ENCODE measurements at regions not wholly inside any gene's neighbourhood (a gene's known extent, or its start where the extent isn't known, plus 50 kb on each side); places are given as distances from the start of the nearest gene placed in this dataset.
A peak's percentile ranks its signal among the peaks of the same experiment; 100 is the strongest.

GRCh38 chr9:13487498-13487897 is 208.0 kb upstream of the MPDZ start:
- DNase-seq (ENCODE audit: low read depth) = no peak

GRCh38 chr9:13487071-13487470 is 207.6 kb upstream of the MPDZ start:
- DNase-seq (ENCODE audit: low read depth) = no peak

- DNase-seq (ENCODE audit: low read depth) = peak; percentile 30
Measured at GRCh38 chr9:13485068-13485596, 205.6 kb upstream of the MPDZ start.

DNA sequence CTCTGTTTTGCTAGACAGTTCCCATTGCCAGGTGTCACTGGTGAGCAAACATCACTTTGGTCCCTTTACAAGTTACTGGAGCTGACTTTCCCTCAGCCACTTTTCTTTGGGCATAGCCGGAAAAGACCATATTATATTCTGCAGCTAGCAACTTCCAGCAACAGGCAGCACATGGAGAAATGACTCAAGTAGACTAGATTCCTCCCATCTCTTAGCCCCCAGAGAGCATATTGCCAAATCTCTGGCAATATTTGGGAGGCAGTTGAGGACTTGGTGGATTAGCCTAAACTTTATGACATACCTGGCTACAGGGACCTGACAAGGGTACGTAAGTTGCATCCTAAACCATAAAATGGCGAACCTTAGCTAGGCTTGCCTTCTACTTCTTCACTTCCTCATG is 204.7 kb upstream of the MPDZ start:
- DNase-seq (ENCODE audit: low read depth) = no peak

- no peak for DNase-seq (ENCODE audit: low read depth)
Measured at GRCh38 chr9:13481274-13481673, 201.8 kb upstream of the MPDZ start.

GRCh38 chr9:13480693-13481092 is 201.2 kb upstream of the MPDZ start:
- DNase-seq (ENCODE audit: low read depth) = no peak

DNA sequence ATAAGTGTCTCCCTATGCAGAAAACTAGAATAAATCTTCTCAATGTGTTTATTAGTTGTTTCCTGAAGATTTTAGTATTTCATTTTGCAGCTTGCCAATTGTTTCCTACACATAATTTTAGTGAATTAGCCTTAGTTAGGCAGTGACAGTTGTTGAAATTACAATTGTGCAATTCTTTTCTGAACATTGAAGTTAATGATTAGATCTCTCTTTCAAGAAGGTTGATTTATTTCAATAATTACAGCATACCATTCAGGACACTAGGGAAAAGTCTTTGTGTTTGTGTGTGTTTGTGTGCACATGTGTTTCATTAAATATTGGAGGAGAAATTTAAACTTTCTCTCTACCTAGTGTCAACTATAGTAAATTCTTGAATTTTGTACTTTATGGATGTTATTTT is 199.6 kb upstream of the MPDZ start:
- no peak for DNase-seq (ENCODE audit: low read depth)

GRCh38 chr9:13478639-13479038 is 199.1 kb upstream of the MPDZ start:
- no peak for DNase-seq (ENCODE audit: low read depth)

- DNase-seq (ENCODE audit: low read depth) = no peak
Measured at GRCh38 chr9:13478160-13478559, 198.7 kb upstream of the MPDZ start.

DNA sequence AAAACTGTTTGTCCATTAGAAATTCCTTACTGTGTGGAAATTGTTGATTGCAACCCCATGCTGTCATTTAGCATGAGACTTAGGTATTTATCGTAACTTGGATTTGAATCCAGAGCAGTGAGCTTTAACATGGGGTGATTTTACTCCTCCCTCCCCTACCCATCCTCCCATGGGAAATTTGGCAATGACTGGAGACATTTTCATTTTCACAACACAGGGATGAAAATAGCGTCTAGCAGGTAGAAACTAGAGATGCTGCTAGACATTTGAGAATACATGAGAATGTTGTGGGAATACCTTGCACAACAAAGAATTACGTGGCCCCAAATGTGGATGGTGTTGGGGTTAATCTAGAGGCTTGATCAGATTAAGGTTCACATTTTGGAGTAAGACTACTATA is 191.3 kb upstream of the MPDZ start:
- DNase-seq (ENCODE audit: low read depth) = no peak

GRCh38 chr9:13467157-13467556 is 187.7 kb upstream of the MPDZ start:
- no peak for DNase-seq (ENCODE audit: low read depth)

DNA sequence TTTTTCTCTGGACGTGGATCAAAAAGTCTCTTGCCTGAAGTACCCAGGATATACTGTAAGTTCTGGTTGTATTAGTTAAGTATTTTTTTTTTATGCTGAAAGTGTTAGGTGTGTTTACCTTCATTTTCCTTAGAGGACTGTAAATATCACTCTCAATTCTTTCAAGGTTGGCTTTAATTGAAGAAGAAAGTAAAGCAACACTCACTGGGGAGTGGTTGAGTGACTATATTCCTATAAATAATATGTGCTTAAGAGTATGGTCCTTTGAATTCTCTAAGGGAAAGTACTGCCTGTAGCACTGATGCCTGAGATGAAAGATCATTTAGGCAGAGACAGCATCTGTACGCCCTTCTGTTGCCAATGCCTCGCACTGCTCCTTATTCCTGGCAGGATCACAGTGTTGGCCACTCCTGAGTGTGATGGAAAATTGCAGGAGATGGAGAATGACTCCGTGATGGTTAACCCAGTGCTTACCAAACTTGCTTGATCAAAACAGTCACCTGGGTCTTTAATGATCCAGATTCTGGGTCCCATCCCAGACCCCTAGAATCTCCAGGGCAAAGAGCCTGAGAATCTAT is 182.0 kb upstream of the MPDZ start:
- no peak for DNase-seq (ENCODE audit: low read depth)

DNA sequence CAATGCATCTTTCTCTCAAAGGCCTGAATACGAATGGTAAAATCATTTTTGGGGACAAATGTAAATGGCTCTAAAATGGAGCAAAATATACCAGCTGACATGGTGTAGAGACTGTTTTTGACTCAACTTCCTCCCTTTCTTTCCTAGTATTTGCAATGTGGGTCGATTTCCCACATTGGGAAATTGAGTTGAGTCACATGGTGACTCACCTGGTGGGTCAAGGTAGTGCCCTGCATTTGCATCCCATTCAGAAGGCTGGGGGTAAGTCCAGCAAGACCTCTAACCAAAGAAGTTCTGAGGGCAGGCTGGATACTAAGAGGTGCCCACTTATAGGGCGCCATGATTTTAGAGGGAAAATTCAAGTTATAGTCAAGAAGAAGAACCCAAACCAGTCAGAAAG is 179.6 kb upstream of the MPDZ start:
- no peak for DNase-seq (ENCODE audit: low read depth)

GRCh38 chr9:13457795-13458194 is 178.3 kb upstream of the MPDZ start:
- DNase-seq (ENCODE audit: low read depth) = no peak

GRCh38 chr9:13450723-13451122 is 171.2 kb upstream of the MPDZ start:
- no peak for DNase-seq (ENCODE audit: low read depth)

DNA sequence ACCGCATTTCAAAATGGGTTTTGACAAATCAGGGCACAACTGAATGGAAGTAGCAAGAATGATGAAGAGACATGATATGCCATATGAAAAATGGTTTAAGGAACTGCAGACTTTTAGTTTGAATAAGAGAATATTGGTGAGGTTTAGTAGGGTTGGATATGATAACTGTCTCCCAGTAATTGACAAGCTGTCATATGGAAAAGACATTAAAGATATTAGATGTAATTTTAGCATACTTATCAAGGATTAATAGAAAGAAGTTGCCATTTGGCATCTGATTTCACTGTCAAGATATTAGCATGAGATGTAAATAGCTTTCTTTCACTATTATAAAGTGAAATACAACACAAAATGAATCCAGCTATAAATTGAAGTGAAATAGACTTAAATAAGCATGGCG is 169.0 kb upstream of the MPDZ start:
- DNase-seq (ENCODE audit: low read depth) = no peak

DNA sequence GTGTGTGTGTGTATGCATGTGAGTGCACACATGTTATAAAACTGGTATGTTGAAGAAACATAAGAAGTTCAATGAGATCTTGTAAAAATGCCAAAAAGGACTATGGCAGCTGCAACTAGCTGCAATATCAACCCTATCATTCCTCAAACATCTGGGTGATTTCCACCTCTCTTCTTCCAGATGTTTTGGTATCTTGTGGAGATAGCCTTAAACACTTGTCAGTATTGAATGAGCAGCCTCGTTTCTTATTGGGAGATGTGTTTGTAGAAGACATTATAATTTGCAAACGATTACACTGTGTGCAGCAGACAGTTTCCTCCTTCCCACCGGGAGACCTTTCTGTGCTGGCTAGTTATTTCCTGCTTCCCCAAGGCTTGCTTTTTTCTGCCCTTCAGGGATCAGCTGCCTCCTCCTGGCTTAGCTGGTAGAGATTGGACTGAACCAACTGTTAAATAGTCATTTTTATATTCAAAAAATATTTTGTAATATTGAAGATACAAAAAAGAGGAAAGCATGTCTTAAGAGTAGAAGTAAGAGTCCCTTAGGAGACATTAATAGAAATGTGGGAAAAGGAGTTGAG is 168.4 kb upstream of the MPDZ start:
- no peak for DNase-seq (ENCODE audit: low read depth)

DNA sequence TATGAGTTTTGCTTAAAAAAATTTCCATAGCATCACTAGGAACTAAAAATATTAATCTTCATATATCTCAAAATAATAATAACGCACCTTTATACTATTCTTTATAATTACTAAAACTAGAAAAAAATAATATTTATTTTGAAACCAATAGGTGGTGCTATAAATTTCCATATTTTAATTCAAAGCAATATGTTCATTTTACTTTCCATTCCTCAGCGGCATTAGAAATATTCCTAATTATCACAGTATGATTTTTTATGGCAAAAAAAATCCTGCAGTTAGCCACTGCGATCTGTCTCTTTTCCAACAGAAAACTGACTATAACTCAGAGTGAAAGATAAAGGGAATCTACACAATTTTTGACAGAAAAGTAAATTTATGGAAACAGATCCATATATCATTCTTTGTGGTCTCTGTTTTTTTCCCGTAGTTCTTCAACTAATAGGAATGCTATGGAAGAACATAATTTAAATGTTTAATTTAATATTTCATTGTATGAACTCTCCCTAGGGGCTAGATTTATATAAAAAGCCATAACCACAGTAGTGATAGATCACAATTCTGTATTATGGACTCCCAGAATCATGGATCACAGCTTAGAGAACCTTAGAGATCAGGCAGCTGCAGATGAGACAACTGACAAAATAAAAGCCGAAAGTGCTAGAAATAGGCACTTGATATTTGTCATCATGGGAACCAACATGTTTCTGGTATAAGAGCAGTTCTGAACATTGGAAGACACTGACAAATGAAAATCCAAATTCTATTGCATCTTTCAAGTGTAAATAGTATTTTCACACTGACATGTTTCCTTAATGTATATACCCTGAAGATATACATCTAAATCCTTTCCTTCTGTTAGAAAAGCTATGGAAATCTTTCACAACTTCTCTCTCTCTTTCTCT is 167.7 kb upstream of the MPDZ start:
- DNase-seq (ENCODE audit: low read depth) = no peak

DNA sequence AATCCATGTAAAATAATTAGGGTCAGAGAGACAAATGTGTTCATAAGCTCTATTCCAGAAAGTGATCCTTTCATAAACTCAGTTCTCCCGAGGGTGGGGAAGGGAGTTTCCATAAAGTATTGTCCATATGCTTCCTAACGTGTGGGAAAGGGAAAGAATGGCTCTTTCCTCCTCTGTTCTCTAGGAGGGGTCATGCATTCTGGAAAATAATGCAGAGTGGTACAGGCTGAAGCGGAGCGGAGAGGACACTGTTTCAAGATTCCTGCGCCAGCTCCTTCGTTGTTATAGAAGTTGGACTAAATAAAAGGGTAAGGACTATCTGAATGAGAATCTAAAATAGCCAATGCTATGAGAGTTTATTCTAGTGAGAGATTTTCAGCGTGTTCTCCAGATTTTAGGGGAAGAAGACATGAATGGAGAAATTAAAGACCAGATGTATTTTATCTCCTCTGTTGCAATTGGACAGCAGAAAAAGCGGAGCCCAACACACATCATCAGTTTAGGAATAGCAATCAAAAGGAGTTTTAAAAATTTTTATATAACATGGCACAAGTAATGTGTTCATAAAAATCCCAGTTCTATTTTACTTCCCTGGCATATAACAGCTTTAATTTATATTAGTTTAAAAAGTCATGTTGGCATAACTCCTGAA is 166.9 kb upstream of the MPDZ start:
- DNase-seq (ENCODE audit: low read depth) = no peak

DNA sequence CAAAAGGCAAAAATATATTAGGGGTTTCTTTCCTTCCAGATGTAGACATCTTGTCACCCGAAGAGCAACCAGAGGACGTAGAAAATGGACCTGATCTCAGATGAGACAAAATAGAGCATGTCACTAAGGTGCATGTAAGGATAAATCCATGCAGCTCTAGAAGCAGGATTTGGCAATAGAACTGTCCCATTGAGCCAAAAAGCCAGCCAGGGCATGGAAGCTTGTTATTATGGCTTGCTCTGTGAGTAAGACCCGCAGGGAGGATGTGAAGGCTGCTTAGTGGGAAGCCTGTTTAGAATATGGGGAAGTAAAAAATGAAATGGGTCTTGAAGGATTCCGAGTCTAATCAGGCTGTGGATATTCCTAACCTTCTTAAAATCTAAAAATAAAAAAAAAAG is 165.6 kb upstream of the MPDZ start:
- DNase-seq (ENCODE audit: low read depth) = no peak

- no peak for DNase-seq (ENCODE audit: low read depth)
Measured at GRCh38 chr9:13444245-13445102, 165.0 kb upstream of the MPDZ start.
